IMR-90 (cell line): ENCODE measurements at regions not wholly inside any gene's neighbourhood (a gene's known extent, or its start where the extent isn't known, plus 50 kb on each side); places are given as distances from the start of the nearest gene placed in this dataset.

ENCODE experiments used
- BHLHE40 ChIP-seq: fragments of 150-350 bp; IDR thresholded peaks from 2 replicates; pipeline ENCODE4 v1.6.1; 2016; ENCODE audit warnings: mild to moderate bottlenecking, low read depth, low read length
- CEBPB ChIP-seq: IDR thresholded peaks from 2 replicates; pipeline ENCODE4 v1.6.1; 2012; ENCODE audit warnings: low read depth, low read length, improper control_type of control experiment
- CHD1 ChIP-seq: IDR thresholded peaks from 2 replicates; pipeline ENCODE4 v1.6.1; 2012; ENCODE audit warnings: low read depth, low read length, improper control_type of control experiment
- CTCF ChIP-seq: conservative IDR thresholded peaks from 2 replicates; pipeline ENCODE4 v1.5.1; 2012; ENCODE audit warnings: mild to moderate bottlenecking, low read depth, low read length, improper control_type of control experiment
- ELK1 ChIP-seq: fragments of 150-350 bp; IDR thresholded peaks from 2 replicates; pipeline ENCODE4 v1.6.1; 2016; ENCODE audit warnings: low read depth, mild to moderate bottlenecking, low read length, moderate library complexity, borderline replicate concordance
- FOS ChIP-seq: fragments of 150-350 bp; IDR thresholded peaks from 2 replicates; pipeline ENCODE4 v1.6.1; 2016; ENCODE audit warnings: low read depth, low read length
- MAFK ChIP-seq: IDR thresholded peaks from 2 replicates; pipeline ENCODE4 v1.6.1; 2012; ENCODE audit warnings: low read depth, low read length, improper control_type of control experiment
- MAZ ChIP-seq: IDR thresholded peaks from 2 replicates; pipeline ENCODE4 v1.6.1; 2012; ENCODE audit warnings: low read depth, mild to moderate bottlenecking, low read length, improper control_type of control experiment, moderate library complexity, borderline replicate concordance
- MXI1 ChIP-seq: IDR thresholded peaks from 2 replicates; pipeline ENCODE4 v1.6.1; 2012; ENCODE audit warnings: low read depth, mild to moderate bottlenecking, low read length, moderate library complexity, borderline replicate concordance
- POLR2A ChIP-seq: IDR thresholded peaks from 2 replicates; pipeline ENCODE4 v1.6.1; 2012; ENCODE audit warnings: mild to moderate bottlenecking, low read depth, low read length
- RAD21 ChIP-seq: IDR thresholded peaks from 2 replicates; pipeline ENCODE4 v1.6.1; 2012; ENCODE audit warnings: low read length, improper control_type of control experiment
- RFX5 ChIP-seq: IDR thresholded peaks from 2 replicates; pipeline ENCODE4 v1.8.0; 2012; ENCODE audit warnings: low read depth, mild to moderate bottlenecking, low read length, moderate library complexity
- SMC3 ChIP-seq: fragments of 150-350 bp; IDR thresholded peaks from 2 replicates; pipeline ENCODE4 v1.6.1; 2016; ENCODE audit warnings: low read depth, mild to moderate bottlenecking, antibody characterized with exemption, low read length, moderate library complexity
- TF ChIP-seq, protein P1 (sequence below): fragments of 150-350 bp; IDR thresholded peaks from 2 replicates; pipeline ENCODE4 v1.6.1; 2017; ENCODE audit warnings: mild to moderate bottlenecking, antibody characterized with exemption, low read length, low read depth

DNA sequence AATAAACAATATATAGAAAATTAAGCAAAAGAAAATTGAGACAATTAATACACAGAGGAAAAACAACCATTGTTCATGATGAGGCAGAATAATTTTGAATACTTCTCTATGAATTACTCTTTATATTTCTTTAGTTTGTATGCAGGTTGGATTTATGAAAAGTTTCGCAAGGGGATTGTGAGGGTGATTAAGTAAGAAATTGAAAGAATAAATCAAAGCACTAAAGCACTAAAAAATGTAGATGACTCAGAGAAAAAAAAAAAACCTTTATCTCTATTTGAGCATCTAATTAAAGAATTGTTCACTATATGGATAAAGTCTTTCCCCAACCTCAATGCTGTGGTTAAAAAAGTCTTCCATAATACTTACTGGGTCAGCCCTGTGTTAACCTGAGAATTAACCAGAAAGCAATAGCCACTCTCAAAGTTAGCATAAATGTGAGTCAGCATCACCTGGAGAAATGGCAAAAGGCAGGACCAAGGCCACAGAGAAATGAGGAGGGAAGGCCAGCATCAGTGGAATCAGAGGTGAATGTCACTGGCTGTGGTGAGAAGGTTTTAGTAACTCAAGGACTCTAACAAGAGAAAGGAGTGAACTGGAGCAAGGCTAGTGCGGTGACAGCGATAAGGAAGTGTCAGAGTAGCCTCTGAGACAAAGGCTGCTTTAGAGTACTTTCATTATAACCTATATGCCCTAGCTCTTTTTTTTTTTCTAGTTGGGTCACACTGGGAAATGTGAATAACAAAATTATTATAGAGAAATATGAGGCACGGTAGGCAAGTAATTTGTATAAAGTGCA lies 310.4 kb downstream of the KCNC2 start:
- no peak for TF ChIP-seq CHD1
- no peak for TF ChIP-seq CTCF
- no peak for TF ChIP-seq ELK1
- TF ChIP-seq MAFK: no peak
- TF ChIP-seq POLR2A: no peak
- TF ChIP-seq, protein P1, sequence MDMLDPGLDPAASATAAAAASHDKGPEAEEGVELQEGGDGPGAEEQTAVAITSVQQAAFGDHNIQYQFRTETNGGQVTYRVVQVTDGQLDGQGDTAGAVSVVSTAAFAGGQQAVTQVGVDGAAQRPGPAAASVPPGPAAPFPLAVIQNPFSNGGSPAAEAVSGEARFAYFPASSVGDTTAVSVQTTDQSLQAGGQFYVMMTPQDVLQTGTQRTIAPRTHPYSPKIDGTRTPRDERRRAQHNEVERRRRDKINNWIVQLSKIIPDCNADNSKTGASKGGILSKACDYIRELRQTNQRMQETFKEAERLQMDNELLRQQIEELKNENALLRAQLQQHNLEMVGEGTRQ: no peak
- no peak for TF ChIP-seq MXI1
- TF ChIP-seq RFX5: no peak
- TF ChIP-seq MAZ: no peak
- no peak for TF ChIP-seq FOS
- no peak for TF ChIP-seq SMC3
- TF ChIP-seq BHLHE40: no peak
- no peak for TF ChIP-seq RAD21
- peak; percentile 44; the same call in 1 of the 2 replicates for TF ChIP-seq CEBPB
